Stimulated activated CD8-positive, alpha-beta memory T cell treated with anti-CD3 and anti-CD28 coated beads, Interleukin-15, amount 100 ng/mL, for 4 hours (primary cell): ENCODE measurements at regions not wholly inside any gene's neighbourhood (a gene's known extent, or its start where the extent isn't known, plus 50 kb on each side); places are given as distances from the start of the nearest gene placed in this dataset.

Experiments
- DNase-seq, 2 donors: peaks; one replicate each; pipeline ENCODE4 v3.0.0-alpha.2; 2020; ENCODE audit warnings: low read depth in 2 of 2

- DNase-seq, result no peak
These were observed 1299.3 kb downstream of the BRD1 start for GRCh38 chr22:48528221-48528915.

DNA sequence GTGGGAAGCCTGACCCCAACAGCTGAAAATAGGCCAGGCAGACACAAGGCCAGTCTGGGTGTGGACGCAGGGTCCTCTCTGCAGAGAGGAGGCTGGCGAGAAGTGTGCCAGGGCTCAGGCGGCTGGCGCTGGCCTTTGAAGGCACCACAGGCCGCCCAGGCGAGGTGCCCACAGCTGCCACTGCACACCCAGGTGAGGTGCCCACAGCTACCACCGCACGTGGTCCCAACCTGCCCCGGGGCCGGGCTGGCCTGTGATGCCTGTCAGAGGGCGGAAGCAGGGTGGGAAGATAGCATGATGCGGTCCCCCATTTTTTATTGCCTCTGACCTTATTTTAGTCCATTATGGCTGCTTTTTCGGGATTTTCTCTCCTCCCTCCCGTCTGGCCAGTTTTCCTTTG lies 1303.9 kb downstream of the BRD1 start:
- DNase-seq, result no peak

- no peak for DNase-seq
These were observed 1304.6 kb downstream of the BRD1 start for GRCh38 chr22:48523091-48523490.

DNA sequence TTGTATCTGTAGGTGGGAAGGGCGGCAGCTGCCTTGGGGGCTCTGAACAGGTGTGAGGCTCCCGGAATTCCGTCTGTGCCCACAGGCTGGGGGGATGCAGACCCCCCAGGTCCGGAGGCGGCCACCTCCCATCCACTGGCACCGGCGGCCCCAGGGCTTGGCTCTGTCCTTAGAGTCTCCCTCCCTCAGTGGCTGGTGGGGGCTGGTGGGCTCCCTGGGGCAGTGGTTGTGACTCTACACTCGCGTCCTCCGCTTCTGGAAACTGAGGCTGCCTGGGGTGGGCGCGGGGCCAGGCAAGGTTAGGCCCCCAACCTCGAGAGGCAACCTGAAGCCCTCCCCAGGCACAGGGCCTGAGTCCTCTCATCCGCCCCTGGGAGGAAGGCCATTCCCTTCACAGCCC lies 1305.4 kb downstream of the BRD1 start:
- no peak for DNase-seq

- DNase-seq, result no peak
These were observed 1306.6 kb downstream of the BRD1 start for GRCh38 chr22:48520884-48521588.

GRCh38 chr22:48520207-48520606 lies 1307.5 kb downstream of the BRD1 start:
- no peak for DNase-seq

- DNase-seq, result no peak
These were observed 1310.3 kb downstream of the BRD1 start for GRCh38 chr22:48517039-48518030.

DNA sequence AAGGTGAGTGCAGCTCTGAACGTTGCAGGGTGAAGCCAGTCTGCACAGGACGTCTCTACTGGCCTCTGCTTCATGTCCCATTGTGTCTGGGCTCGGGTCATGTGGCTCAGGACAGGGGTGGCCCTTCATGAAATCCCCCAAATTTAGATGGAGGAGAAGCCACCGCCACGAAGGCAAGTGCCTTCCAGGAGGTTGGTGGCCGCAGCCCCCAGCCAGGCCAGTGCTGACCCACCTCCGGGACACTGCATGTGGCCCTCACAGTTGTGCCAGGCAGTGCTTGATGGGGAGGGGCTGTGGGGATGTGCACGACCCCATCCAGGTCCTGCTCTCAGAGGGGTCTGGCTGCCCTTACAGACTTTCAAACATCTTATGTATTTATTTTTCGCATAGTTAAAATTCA lies 1311.1 kb downstream of the BRD1 start:
- no peak for DNase-seq

DNA sequence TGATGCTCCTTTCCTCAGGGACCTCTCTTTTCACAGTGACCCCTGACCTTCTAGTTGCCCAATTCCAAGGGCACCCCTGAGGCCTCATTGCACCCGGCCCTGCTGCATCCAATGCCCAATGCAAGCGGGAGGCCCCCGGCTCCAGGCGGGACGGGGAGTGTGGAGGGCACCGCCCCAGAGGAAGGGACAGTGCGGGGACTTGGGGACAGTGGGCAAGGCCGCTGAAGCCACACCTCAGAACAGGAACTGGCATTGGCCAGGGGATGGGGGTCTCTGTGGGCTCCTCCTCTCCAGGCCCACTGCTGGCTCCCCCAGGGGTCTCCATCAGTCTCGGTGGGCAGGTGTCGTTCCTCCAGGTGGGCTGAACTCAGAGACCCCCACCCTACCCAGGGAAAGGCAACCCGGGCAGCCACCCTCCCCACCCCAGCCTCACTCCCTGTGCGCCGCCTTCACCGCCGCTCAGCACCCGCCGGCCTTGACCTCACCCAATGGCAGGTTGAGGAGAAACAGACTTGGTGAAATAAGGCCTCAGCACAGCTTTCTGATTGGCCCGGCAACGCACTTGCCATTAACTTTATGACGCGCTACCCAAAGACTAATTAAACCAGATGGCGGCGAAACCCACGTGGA lies 1312.0 kb downstream of the BRD1 start:
- DNase-seq, result no peak

GRCh38 chr22:48513929-48514328 lies 1313.7 kb downstream of the BRD1 start:
- DNase-seq, result no peak

DNA sequence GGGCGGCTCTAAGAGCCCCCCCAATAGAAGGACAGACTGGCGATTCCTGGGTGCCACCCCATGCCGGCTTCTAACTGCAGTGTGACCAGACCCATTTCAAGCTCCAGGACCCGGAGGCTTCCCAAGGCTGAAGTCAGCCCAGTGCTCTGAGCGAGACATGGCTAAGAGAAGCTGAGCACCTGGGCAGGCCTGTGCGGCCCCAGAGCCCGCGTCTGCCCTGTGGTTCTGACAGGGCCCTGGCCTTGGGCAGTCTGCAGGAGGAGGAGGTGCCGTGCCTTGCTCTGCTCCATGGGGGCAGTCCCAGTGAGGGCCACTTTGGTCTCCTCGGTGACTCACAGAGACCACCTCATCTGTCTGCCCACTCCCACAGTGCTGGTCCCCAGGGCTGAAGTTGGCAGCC lies 1314.2 kb downstream of the BRD1 start:
- no peak for DNase-seq

DNA sequence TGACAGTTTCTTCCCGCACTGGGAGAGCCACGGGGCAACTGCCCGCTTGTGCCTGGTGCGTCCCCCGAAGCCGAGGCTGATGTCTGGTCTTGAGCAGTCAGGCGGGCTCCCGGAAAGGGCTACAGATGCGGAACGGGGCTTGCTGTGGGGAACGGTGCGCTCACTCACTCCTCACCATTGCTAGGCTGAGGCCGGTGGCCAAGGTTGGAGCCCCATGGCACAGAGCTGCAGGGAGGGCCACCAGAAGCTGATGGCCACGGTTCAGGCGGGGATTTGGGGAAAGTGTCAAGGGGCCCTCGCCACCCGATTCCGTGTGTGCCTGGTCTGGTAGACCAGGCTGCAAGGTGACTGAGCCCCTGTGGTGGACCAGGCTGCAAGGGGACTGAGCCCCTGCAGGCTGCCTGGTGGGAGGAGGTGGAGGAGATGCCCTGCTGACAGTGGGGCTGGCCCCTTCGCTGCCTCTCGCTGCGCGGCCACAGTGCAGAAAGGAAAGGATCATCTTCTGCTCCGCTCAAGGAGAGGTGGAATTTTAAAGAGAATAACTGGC lies 1315.8 kb downstream of the BRD1 start:
- DNase-seq, result no peak

DNA sequence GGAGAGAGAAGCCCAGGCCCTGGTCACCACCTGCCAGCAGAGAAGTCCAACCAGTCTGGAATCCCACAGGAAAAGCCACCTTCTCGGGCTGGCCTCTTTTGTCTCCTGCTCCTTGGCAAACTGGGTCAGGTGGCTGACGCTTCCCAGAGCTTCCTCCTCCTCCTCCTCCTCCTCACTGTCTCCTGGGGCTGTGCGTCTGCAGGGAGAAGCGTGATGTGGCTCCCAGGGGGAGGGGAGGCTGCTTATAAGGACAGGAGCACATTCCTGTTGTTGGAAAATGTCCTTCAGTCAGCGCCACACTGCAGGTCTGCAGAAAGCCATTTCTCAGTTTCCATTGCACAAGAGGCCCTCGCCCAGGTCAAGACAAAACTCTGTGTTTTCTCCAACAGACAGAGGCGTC lies 1316.5 kb downstream of the BRD1 start:
- no peak for DNase-seq

GRCh38 chr22:48510599-48510998 lies 1317.1 kb downstream of the BRD1 start:
- DNase-seq, result no peak

GRCh38 chr22:48507595-48508350 lies 1319.9 kb downstream of the BRD1 start:
- no peak for DNase-seq

GRCh38 chr22:48507171-48507570 lies 1320.5 kb downstream of the BRD1 start:
- DNase-seq, result no peak

- no peak for DNase-seq
These were observed 1321.0 kb downstream of the BRD1 start for GRCh38 chr22:48506506-48507145.

GRCh38 chr22:48505891-48506290 lies 1321.8 kb downstream of the BRD1 start:
- no peak for DNase-seq

- DNase-seq, result no peak
These were observed 1323.0 kb downstream of the BRD1 start for GRCh38 chr22:48504519-48505140.

- DNase-seq, result no peak
These were observed 1323.8 kb downstream of the BRD1 start for GRCh38 chr22:48503876-48504275.
